Ishikawa (cell line): ENCODE measurements at regions not wholly inside any gene's neighbourhood (a gene's known extent, or its start where the extent isn't known, plus 50 kb on each side); places are given as distances from the start of the nearest gene placed in this dataset.

Source experiments
- CEBPB ChIP-seq: IDR thresholded peaks from 2 replicates; pipeline ENCODE4 v1.6.1; 2012
- CREB1 ChIP-seq: IDR thresholded peaks from 2 replicates; pipeline ENCODE4 v1.6.1; 2012; ENCODE audit warnings: low read depth
- EGR1 ChIP-seq: IDR thresholded peaks from 2 replicates; pipeline ENCODE4 v1.6.1; 2012
- EP300 ChIP-seq: IDR thresholded peaks from 2 replicates; pipeline ENCODE4 v1.6.1; 2012; ENCODE audit warnings: borderline replicate concordance
- FOXM1 ChIP-seq: IDR thresholded peaks from 2 replicates; pipeline ENCODE4 v1.6.1; 2012; ENCODE audit warnings: low read depth, borderline replicate concordance
- MAX ChIP-seq: IDR thresholded peaks from 2 replicates; pipeline ENCODE4 v1.6.1; 2012
- NFIC ChIP-seq: IDR thresholded peaks from 2 replicates; pipeline ENCODE4 v1.6.1; 2012
- RAD21 ChIP-seq: IDR thresholded peaks from 2 replicates; pipeline ENCODE4 v1.6.1; 2012; ENCODE audit warnings: low read depth
- REST ChIP-seq: IDR thresholded peaks from 2 replicates; pipeline ENCODE4 v1.6.1; 2012; ENCODE audit warnings: low read depth, mild to moderate bottlenecking
- TAF1 ChIP-seq: IDR thresholded peaks from 2 replicates; pipeline ENCODE4 v1.6.1; 2012; ENCODE audit warnings: low read depth, mild to moderate bottlenecking
- TCF12 ChIP-seq: IDR thresholded peaks from 2 replicates; pipeline ENCODE4 v1.6.1; 2012; ENCODE audit warnings: low read depth
- TEAD4 ChIP-seq: IDR thresholded peaks from 2 replicates; pipeline ENCODE4 v1.6.1; 2012
- USF1 ChIP-seq: IDR thresholded peaks from 2 replicates; pipeline ENCODE4 v1.6.1; 2012
- YY1 ChIP-seq: IDR thresholded peaks from 2 replicates; pipeline ENCODE4 v1.6.1; 2012; ENCODE audit warnings: low read depth
- ZBTB7A ChIP-seq: IDR thresholded peaks from 2 replicates; pipeline ENCODE4 v1.6.1; 2012; ENCODE audit warnings: low read depth

GRCh38 chr2:215752991-215753390 is 260.4 kb downstream of the MREG start:
- no peak for TF ChIP-seq YY1
- TF ChIP-seq TEAD4 = no peak

- TF ChIP-seq CEBPB (no peak), USF1 (no peak), MAX (no peak), EP300 (no peak), YY1 (no peak), NFIC (no peak), TCF12 (no peak), REST (no peak), TAF1 (no peak), EGR1 (no peak), FOXM1 (no peak), RAD21 (no peak)
Measured at GRCh38 chr2:215752436-215752835, 260.9 kb downstream of the MREG start.

DNA sequence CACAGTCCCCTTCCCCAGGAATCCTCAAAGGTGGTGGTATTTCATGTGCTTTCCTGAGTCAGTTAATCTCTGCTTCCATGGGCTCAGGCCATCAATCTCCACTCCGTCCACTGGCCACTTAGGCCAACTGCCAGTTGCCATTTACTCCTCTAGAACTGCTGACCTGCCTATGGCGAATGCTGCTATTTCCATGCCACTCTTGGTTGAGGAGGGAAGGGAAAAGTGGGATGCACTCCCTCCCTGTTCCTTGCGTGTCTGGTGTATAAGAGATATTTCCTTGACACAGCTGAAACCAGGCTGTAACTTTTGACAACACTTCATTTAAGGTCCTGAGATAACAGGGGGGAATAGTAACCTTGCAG is 261.5 kb downstream of the MREG start:
- TF ChIP-seq FOXM1 = no peak
- no peak for TF ChIP-seq TEAD4
- TF ChIP-seq USF1 = no peak

GRCh38 chr2:215751200-215751910 is 262.0 kb downstream of the MREG start:
- no peak for TF ChIP-seq MAX
- TF ChIP-seq YY1 = no peak
- no peak for TF ChIP-seq TEAD4
- no peak for TF ChIP-seq ZBTB7A
- no peak for TF ChIP-seq EGR1
- no peak for TF ChIP-seq FOXM1
- no peak for TF ChIP-seq TAF1
- TF ChIP-seq EP300 = no peak
- TF ChIP-seq REST = no peak
- no peak for TF ChIP-seq CREB1
- no peak for TF ChIP-seq NFIC
- no peak for TF ChIP-seq CEBPB

- TF ChIP-seq REST = no peak
- TF ChIP-seq EP300 = no peak
- no peak for TF ChIP-seq EGR1
Measured at GRCh38 chr2:215750763-215751162, 262.6 kb downstream of the MREG start.
